Middle frontal gyrus (tissue), 1 donor: ENCODE measurements at regions not wholly inside any gene's neighbourhood (a gene's known extent, or its start where the extent isn't known, plus 50 kb on each side); places are given as distances from the start of the nearest gene placed in this dataset.

Source experiments
- DNase-seq: peaks from one replicate; pipeline ENCODE4 v3.0.0-alpha.2; 2015; ENCODE audit warnings: low spot score; ENCODE audit errors: extremely low spot score

DNA sequence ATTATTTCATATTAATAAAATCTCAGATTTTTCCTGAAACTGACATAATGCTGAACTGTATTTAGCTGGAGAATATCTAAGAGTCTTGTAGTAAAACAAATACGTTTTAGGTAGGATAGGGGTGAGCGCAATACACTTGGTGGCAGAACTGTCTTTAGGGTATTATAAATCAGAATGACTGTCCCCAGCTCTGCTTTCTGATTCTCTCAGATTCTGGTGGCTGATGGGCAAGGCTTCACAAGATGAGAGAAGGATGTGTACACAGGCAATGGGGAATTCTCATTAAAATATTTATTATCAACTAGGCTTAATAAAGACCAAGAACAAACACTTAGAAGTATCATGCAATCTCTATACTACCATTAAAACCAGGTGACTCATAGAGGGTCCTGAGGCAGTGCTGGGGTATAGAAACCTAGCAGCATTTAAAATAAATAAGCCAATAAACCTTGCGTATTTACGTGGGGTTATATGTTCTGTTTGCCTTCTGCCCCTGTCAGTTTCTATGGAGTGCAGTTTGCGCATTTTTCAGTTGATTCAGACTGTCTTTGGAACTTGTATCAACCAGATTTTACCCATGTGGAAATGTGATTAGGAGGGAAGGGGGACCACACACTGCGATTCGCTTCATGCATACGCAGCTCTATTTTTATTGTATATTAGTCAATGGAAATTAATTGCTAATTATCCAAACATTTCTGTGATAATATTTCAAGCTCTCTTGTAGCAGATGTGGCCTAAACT lies 1150.7 kb upstream of the WWC1 start:
- DNase-seq: no peak

DNA sequence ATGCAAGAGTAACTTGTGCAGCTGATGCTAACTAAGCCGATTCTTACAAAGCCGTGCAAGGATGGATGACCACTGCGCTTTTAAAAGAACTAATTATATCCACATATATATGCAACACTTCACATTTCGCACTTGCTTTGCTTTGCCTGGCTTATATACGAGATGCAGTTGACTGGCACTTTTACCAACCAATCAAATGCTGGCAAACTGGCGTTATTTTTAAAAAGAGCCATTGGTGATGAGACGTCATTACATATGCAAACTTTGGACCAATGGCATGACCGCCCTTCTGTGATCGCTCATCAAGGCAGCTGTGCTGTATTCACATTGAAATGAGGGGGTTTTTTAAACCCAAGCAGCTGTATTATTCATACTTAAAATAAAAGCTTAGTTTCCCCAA lies 1147.7 kb upstream of the WWC1 start:
- DNase-seq: no peak

DNA sequence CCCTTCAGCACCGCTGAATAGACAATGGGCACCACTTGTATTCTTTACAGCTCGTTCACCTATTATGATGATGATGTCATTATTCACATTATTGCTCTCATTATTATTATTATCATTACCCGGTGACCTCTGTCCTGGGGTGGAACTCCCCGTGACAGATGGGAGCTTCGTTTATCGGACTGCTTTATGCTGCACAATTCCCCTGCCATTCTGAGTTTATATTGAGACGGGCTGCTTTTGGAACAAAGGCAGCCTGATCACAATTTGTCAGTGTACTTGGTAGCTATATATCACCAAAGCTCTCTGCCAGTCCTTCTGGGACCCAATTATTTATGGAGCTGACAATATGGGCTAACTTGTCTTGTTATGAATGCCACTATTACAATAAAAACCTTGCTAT lies 1145.6 kb upstream of the WWC1 start:
- DNase-seq: no peak

DNA sequence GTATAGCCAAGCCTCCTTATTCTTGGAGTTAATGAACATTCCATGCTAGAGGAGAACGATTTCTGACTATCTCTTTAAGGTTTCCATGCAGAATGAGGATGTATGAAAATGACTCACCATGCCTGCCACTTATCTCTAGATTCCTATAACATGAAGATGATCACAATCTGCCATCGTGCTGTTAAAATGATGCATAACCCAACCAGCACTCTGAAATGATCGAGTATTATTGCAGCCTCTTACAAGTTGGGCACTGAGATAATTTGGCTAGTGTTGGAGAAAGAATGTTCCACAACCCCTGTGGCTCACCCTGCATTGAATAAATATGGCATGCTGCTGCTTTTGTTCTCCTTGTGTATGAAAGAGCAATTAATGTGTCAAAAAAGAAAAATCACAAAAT lies 1143.6 kb upstream of the WWC1 start:
- DNase-seq: no peak

DNA sequence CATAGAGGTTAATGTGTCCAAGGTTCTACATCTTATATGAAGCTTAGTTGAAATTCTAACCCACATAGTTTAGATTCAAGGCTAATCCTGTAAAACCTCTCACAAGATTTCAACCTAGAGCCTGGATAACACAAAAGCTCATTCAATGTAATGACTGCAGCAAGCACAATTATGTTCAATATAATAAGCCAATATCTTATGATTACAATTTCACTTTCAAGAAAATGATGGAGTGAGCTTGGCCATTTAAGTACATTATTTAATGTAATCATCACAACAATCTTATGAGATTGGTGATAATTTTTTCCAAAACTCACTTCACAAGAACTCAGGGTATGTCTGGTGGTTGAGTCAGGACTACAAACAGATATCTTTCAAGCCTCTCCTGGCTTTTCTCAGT lies 1140.8 kb upstream of the WWC1 start:
- no peak for DNase-seq

DNA sequence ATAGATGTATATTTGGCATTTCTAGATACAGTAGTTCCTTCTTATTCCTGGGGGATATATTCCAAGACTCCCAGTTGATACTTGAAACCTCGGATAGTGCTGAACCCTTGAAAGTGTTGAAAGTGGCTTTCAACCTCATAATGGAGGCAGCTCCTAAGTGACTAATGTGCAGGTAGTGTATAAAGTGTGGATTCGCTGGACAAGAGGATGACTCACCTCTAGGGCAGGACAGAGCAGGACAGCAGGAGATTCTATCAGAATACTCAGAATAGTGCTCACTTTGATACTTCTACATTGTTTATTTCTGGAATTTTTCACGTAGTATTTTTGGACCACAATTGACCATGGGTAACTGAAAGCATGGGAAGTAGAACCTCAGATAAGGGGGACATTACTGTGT lies 1138.9 kb upstream of the WWC1 start:
- no peak for DNase-seq

DNA sequence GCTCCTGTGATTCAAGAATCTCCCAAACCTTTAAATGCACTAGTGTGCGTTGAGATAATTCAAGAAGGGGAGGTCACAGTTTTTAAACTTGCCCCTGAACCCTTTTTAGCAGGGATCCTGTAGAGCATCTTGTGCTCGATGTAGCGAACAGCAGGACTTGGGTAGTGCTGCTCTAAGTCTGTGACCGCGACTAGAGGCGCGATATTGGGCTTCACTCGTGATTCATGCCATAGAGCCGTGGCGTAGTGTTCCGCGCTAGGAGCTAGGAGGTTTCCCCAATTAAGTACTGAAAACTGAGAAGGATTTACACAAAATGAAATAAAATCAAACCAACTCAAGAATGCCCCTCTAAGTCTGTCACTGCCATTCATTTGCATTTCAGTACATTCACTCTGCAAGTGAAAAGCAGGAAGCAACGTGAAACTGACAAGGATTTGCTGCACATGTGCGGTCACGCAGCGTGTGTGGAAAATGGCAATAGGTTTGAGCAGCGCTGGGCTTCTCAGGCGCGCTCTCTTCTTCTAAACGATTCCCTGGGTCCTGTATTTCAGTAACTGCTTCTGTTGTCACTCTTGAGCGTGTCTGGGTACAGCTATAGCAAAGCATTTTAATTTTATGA lies 1135.9 kb upstream of the WWC1 start:
- DNase-seq: no peak

DNA sequence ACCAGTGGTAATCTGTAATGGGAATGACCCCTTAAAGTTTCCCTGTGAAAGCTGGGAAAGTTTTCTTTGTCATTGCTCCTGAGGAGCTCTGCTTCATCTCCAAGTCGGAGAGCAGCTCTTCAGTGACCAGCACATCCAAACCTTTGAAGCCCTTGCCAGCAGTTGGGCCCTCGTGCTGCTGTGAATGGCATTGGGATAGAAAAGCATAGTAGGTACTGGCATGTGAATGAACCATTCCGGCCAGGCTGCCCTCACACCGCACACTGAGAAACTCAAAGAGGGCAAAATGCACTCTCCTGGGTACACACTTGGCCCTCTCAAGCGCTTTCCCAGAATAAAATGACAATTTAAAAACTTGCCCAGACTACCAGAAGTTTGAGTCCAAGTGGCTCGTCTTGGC lies 1135.0 kb upstream of the WWC1 start:
- DNase-seq: no peak

DNA sequence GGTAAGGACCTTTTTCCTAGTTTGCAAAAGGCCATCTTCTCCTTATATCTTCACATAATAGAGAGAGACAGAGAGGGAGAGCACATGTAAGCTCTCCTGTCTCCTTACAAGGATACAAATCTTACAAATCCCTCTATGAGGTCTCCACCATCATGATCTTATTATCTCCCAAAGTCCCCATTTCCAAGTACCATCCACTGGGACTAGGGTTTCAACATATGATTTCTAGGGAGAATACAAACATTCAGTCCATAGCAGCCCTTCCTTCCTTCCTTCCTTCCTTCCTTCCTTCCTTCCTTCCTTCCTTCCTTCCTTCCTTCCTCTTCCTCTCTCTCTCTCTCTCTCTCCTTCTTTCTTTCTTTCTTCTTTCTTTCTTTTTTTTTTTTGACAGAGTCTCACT lies 1132.9 kb upstream of the WWC1 start:
- no peak for DNase-seq

DNA sequence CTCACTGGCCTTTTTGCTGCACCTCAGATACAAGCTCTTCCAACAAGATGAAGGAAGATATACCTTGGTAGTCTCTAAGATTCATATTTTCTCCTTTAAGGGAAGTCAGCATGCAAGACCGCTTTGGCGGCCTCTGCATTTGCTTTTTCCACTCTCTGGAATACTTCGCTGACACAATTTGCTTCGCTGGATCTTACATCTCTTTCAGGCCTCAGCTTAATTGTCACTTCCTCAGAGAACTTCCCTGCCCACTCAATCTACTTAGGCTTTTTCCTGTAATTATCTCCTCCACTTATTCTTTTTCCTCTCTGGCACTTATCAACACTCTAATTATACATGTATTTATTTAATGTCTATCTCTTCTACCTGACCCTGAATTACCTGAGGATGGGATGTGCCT lies 1131.1 kb upstream of the WWC1 start:
- no peak for DNase-seq

DNA sequence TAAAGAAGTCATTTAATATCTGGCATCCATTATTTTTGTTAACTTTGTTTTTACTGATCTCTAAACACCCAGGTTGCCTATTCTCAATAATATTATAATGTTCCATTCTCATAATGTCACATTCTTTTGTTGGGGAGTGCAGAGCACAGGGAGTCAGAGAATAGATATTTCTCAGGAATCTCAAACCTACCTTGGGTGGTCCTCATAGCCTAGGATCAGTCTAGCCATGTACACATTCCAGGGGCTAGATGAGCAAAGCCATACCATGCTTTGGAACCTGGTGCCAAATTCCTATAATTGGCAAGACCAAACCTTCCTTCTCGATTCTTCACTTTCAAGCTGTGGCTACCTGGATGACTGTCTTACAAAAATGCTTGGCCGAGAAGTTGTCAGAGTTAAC lies 1124.7 kb upstream of the WWC1 start:
- no peak for DNase-seq

DNA sequence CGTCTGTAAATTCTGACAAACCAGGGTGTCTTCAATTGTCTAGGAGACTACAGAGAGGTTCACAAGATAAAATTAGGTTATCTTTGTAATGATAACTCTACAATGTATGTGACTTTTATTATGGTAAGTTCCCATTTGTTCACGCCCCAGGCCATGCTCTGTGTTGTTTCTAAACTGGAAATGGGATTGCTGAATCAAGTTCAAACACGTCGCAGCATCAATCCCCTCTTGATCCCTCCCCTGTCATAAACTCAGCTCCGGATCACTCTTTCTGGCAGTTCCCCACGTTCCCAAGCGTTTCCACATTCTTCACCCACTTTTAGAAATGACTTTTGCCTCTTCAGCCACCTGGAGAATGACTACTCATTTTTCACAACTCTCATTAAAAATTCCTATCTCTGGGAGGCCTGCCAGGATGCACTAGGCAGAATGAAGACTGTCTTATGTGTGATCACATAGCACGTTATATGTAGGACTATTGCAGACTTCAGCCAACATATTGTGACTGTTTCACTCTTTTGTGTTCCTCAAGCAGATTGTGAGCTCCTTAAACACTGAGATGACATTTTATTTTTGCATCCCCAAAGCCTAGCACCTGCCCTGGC lies 1124.2 kb upstream of the WWC1 start:
- no peak for DNase-seq

DNA sequence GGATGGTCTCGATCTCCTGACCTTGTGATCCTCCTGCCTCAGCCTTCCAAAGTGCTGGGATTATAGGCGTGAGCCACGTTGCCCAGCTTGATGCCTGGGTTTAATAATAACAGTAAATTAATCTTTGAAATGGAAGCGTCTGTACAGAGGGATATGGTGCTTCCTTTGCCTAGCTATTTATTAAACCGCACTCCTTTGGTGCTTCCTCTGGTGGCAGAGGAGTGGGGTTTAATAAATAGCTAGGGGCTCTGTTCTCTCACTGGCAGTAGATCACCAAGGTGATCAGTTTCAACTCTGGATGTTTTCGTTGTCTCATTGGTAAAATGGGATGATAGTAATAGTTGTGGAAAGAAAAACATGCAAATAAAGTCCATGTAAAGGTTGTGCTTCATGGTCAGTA lies 1122.5 kb upstream of the WWC1 start:
- no peak for DNase-seq

DNA sequence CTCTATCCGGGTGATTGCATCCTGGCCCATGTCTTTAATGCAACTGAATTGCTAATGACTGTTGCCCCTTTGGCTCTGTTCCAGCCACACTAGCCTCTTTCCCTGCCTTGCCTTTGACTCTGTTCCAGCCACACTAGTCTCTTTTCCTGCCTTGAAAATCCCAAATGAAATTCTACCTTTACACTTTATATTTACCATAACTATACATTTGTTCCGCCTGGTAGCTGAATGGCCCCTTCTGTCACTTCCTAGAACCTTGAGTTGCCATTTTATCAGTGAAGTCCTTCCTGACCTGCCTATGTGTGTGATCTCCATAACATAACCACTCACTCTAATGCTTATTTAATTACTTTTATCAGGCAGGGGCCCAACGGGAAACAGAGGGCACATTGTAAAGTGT lies 1120.4 kb upstream of the WWC1 start:
- DNase-seq: no peak

DNA sequence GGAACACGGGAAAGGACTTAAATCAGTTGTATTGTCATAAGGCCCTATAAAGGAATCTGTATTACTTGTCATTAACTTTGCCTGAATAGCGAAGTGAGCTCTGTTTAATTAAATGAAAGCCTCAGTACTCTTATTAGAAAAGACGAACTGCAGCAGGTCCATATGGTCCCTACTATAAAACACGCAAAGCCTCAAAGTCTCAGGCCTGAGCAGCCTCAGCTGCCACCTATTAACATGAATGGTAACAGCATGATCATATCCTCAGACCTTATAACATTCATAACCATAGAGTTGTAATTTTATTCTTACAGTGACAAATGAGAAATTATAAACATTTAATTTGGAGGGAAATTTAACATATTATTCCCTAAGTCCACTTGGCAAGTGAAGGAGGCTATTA lies 1113.7 kb upstream of the WWC1 start:
- DNase-seq: no peak

DNA sequence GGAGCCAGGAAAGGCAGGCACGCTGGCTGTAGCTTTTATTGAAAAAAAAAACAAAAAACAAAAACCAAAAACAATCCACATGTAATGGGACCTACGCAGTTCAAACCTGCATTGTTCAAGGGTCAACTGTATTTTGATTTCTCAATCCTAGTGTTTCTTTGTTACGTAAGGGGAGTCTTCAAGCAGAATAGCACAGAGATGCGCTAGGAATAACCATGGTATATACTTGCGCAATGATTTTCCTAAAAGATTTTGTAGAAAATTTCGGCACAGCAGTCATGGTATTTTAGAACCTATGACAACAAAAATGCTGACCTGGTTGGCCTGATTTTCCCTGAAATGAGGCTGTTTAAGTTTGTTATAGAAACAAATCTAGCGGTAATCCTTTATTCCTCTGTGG lies 1110.5 kb upstream of the WWC1 start:
- no peak for DNase-seq

DNA sequence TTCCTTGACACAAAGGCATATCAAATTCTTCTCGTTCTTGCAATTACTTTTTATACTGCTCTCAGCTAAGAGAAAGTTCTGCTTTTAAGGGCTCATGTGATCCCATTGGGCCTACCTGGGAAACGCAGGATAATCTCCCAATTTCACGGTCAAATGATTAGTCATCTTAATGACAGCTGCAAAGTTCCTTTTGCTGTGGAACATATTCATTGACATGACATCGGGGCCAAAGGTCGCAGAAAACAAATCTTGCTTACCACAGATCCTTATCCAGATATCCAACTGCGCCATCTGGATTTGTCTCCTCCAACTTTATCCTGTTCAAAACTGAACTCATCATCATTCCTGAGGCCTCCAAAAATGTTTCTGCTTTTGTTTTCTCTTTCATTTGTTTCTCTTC lies 1085.6 kb upstream of the WWC1 start:
- DNase-seq: no peak

DNA sequence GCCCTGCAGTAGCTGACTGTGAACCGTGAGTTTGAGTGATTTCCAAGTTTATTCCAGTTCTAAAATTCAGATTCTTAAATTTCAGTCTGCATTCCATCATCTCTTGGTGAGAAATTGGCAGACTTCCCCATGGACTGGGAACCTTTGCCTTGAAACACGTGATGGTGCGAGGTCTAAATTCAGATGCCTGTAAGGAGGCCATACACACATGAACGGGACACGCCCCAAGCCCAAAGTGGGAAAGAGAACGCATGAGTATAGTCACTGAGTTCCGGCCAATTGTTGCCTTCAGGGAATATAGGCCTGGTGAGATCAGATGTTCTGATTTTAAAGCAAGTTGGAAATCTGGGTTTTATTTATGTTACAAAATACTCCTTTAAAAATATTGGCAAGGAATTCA lies 1084.4 kb upstream of the WWC1 start:
- DNase-seq: no peak

DNA sequence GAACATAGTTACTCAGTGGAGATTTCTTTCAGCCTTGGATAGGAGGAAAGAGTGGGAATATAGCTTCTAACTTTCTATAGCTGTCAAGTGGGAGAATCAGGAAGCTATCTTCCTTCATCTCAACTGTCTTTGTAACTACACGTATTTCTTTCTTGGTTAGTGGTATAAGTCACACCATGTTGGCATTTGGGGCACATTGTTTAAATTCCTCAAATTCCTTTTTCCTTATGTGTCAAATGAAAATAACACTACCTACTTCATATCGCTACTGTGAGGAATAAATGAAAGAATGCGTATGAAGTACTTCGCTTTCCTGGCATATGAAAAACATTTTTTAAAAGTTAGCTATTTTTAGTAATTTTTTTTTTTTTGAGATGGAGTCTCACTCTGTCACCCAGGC lies 1082.5 kb upstream of the WWC1 start:
- no peak for DNase-seq

DNA sequence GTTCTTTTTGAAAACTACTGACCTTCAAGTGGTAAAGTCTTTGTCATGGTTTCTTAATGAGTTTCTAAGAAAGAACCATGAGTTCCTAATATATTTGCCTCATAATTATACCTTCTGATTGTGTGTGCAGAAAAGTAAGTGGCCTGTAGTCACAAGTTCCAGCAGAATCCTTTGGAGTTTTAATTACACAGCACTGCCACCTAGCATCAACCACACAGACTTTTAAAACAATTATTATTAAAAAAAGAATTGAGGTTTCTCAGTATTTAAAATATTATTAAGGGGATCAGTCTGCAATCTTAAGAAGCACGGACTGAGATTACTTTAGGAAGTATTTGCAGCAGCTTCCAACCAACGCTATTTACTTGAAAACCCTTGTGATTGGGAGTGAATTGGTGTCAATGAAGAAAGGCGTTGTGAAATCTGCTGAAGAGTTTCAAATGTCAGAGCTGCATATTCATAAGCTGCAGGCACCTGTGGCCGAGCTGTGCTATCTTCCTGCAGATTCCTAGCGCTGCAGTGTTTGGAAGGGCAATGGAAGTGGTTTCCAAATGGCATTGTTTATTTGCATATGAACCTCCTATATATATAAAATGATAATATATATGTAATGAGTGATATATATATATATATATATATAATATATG lies 1074.2 kb upstream of the WWC1 start:
- no peak for DNase-seq

DNA sequence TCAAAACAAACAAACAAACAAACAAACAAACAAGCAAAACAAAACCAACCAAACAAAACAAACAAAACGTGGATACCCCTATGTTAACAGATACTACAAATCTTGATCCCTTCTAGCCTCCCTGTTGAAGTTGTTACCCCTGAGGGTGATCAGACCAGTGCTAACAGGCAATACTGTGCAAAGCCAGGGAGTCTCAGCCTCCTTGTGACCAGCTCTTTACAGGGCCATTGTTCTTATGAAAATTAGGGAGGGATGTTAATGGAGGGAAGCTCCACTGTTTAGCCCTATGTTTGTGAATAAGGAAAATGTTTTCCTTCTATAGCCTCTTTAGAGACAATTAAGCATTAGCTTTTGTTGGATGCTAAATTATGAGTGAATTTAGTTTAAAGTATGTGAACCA lies 1072.1 kb upstream of the WWC1 start:
- no peak for DNase-seq

DNA sequence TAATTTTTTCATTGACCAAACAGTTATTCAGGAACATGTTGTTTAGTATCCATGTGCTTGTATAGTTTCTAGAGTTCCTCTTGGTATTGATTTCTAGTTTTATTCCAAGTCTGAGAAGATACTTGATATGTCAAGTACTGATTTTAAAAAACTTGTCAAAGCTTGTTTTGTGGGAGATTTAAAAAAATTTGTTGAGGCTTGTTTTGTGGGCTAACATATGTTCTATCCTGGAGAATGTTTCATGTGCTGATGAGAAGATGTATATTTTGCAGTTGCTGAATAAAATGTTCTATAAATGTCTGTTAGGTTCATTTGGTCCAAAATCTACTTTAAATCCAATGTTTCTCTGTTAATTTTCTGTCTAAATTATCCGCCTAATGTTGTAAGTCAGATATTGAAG lies 1065.1 kb upstream of the WWC1 start:
- no peak for DNase-seq

DNA sequence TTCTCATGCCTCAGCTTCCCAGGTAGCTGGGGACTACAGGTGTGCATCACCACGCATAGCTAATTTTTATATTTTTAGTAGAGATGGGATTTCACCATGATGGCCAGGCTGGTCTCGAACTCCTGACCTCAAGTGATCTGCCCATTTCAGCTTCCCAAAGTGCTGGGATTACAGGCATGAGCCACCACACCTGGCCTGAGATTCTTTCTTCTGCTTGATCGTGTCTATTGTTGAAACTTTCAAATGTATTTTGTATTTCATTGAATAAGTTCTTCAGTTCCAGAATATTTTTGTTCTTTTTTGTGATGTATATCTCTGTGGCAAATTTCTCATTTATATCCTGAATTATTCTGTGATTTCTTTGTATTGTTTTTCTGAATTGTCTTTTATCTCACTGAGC lies 1063.3 kb upstream of the WWC1 start:
- DNase-seq: no peak
